IMR-90 (cell line): ENCODE measurements at regions not wholly inside any gene's neighbourhood (a gene's known extent, or its start where the extent isn't known, plus 50 kb on each side); places are given as distances from the start of the nearest gene placed in this dataset.

ENCODE experiments used
- CEBPB ChIP-seq: IDR thresholded peaks from 2 replicates; pipeline ENCODE4 v1.6.1; 2012; ENCODE audit warnings: low read depth, low read length, improper control_type of control experiment
- CTCF ChIP-seq: conservative IDR thresholded peaks from 2 replicates; pipeline ENCODE4 v1.5.1; 2012; ENCODE audit warnings: mild to moderate bottlenecking, low read depth, low read length, improper control_type of control experiment
- ELK1 ChIP-seq: fragments of 150-350 bp; IDR thresholded peaks from 2 replicates; pipeline ENCODE4 v1.6.1; 2016; ENCODE audit warnings: low read depth, mild to moderate bottlenecking, low read length, moderate library complexity, borderline replicate concordance
- MAFK ChIP-seq: IDR thresholded peaks from 2 replicates; pipeline ENCODE4 v1.6.1; 2012; ENCODE audit warnings: low read depth, low read length, improper control_type of control experiment
- MAZ ChIP-seq: IDR thresholded peaks from 2 replicates; pipeline ENCODE4 v1.6.1; 2012; ENCODE audit warnings: low read depth, mild to moderate bottlenecking, low read length, improper control_type of control experiment, moderate library complexity, borderline replicate concordance
- NFE2L2 ChIP-seq: fragments of 150-350 bp; IDR thresholded peaks from 2 replicates; pipeline ENCODE4 v1.6.1; 2016; ENCODE audit warnings: low read depth, mild to moderate bottlenecking, low read length
- POLR2A ChIP-seq: IDR thresholded peaks from 2 replicates; pipeline ENCODE4 v1.6.1; 2012; ENCODE audit warnings: mild to moderate bottlenecking, low read depth, low read length
- RAD21 ChIP-seq: IDR thresholded peaks from 2 replicates; pipeline ENCODE4 v1.6.1; 2012; ENCODE audit warnings: low read length, improper control_type of control experiment
- RFX5 ChIP-seq: IDR thresholded peaks from 2 replicates; pipeline ENCODE4 v1.8.0; 2012; ENCODE audit warnings: low read depth, mild to moderate bottlenecking, low read length, moderate library complexity
- SMC3 ChIP-seq: fragments of 150-350 bp; IDR thresholded peaks from 2 replicates; pipeline ENCODE4 v1.6.1; 2016; ENCODE audit warnings: low read depth, mild to moderate bottlenecking, antibody characterized with exemption, low read length, moderate library complexity
- USF2 ChIP-seq: fragments of 150-350 bp; IDR thresholded peaks from 2 replicates; pipeline ENCODE4 v1.6.1; 2017; ENCODE audit warnings: mild to moderate bottlenecking, antibody characterized with exemption, low read length, low read depth

- no peak for TF ChIP-seq CTCF
- no peak for TF ChIP-seq POLR2A
- TF ChIP-seq RAD21: no peak
- no peak for TF ChIP-seq RFX5
- no peak for TF ChIP-seq ELK1
- no peak for TF ChIP-seq CEBPB
- no peak for TF ChIP-seq USF2
- TF ChIP-seq SMC3: no peak
- no peak for TF ChIP-seq NFE2L2
- TF ChIP-seq MAFK: no peak
- no peak for TF ChIP-seq MAZ
Observed at GRCh38 chr2:128930101-128930500, 611.4 kb upstream of the HS6ST1 start.
